ENCODE measurements at regions not wholly inside any gene's neighbourhood (a gene's known extent, or its start where the extent isn't known, plus 50 kb on each side); places are given as distances from the start of the nearest gene placed in this dataset.
"Not testable (repeated sequence)": the region's sequence is repeated elsewhere in the genome, so short reads cannot be mapped to it uniquely, and the experiment has no call there.

DNA sequence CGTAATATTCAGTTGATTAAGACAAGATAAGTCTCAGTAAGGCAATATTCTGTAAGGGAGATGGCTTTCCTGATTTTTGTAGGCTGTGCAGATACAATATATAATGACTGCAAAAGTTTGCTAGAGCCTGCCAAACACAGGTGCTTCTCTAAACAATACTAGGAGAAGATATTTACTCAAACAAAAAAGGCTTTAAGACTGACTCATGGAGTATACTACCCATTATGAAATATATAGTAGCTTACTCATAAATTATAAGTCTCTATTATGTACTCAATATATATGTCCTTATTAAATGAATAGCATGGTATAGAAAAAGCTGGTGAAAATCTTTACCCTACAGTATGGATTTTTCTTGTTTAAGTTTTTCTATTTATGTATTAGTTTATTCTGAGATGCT lies 93.2 kb upstream of the IL15 start:
- no peak for DNase-seq

DNA sequence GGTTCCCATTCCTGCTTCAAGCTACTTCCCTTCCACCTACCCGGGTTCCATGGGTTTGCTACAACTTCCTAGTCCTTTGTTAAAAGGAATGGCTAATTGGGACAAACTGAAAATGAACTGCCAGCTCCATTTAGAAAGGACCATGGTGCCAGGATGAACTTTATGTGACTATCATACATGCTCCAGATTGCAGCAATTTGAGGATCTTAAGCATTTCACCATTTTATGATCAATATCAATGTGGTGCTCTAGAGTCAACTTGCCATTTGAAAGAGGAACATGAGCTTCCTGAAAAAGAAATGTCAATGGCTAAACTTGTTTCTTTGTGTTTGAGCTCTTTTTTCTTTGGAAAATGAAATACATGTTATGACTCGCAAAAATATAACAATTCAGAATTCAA lies 92.7 kb upstream of the IL15 start:
- no peak for DNase-seq

DNA sequence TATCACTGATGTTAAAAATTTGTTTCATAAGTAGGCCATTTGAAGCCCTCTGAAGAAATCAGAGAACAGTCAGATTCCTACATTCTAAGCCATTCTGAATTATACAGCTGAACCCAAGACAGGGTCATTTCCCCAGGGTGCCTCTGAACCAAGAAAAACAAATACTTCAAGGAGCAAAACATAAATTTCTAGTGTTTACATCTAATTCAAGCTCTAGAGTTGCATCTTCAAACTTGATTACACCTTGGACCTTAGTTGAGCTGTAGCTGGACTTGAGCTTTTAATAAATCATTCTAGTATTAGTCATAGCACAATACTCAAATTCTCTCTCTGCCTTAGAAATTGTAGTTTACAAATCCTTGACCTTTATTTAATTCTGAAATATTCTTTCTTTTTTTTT lies 87.6 kb upstream of the IL15 start:
- DNase-seq: no peak

DNA sequence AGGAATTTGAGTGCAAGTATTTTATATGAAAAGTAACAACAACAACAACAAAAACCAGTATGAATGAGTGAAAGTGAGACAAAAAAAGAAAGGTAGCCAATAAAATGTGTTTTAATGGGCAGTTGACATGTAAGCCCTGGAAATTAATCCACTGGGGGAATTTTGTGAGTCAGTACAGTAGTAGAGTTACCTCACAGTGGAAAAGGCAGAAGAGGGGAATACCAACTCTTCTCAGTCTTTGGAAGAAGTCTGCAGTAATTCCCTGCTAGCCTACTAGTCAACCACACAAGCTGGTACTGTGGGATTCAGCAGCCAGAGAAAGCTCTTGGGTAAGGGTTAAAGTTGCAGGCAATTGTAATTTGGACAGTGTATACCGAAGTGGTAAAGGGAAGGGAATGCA lies 76.3 kb upstream of the IL15 start:
- DNase-seq: no peak

DNA sequence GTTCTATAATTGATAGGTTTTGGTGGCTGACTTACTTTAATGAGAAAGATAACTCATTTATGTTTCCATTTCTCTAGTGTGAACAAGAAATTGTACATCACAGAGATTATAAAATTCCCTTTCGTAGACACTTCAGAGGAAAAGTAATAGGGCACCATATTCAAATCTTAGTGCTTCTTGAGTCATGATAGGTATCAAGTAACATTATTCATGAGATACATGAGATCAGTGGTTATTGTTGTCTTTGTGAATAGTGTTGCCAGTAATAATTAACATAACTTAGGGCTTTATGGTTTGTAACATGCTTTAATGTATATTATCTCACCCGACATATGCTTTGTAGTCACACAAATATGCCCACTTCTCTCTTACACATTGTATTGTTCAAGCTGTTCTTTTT lies 73.7 kb upstream of the IL15 start:
- DNase-seq: no peak

DNA sequence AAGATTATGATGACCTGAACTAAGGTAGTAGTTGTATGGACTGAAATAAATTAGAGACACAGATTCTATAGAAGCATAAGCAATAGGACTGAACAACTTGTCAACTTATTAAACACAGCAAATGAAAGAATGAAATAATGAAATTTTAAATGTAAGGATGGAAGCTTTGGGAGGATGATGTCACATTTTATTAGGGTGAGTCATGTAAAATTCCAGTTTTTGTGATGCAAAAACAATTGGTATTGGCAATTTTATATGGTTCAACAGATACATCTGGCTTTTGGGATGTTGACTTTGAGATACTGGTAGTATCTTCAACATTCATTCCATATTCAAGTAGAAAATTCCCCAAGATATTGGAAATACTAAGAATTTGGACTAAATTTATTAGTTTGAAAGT lies 72.7 kb upstream of the IL15 start:
- no peak for DNase-seq

DNA sequence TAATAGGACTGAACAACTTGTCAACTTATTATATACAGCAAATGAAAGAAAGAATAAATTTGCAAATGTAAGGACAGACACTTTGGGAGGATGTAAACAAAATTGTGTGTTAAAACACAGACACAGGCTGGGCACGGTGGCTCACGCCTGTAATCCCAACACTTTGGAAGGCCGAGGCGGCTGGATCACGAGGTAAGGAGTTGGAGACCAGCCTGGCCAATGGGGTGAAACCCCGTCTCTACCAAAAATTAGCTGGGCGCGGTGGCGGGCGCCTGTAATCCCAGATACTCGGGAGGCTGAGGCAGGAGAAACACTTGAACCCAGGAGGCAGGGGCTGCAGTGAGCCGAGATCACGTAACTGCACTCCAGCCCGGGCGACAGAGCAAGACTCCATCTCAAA lies 71.4 kb upstream of the IL15 start:
- DNase-seq: not testable (repeated sequence)

DNA sequence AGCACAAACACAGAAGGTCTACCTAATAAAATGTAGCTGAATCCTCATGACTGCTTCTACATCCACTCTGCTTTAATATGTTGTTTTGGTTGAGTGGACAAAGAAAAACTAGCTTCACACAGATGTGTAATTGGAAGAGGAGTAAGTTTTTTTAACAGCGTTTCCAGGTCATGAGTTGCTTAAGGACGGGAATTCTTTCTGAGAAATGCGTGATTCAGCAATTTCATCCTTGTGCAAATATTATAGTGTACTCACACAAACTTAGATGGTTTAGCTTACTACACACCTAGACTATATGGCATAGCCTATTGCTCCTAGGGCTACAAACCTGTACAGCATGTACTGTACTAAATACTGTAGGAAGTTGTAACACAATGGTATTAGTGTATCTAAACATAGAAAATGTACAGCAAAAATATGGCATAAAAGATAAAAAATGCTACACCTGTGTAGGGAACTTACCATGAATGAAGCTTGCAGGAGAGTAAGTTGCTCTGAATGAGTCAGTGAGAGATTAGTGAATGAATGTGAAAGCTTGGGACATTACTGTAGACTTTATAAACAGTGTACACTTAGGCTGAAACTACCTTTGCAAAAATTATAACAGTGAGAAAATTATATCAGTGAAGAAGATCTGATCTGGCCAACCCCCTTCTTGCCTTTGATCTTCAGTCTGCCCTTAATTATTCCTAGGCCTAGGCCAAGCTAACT lies 70.8 kb upstream of the IL15 start:
- no peak for DNase-seq

DNA sequence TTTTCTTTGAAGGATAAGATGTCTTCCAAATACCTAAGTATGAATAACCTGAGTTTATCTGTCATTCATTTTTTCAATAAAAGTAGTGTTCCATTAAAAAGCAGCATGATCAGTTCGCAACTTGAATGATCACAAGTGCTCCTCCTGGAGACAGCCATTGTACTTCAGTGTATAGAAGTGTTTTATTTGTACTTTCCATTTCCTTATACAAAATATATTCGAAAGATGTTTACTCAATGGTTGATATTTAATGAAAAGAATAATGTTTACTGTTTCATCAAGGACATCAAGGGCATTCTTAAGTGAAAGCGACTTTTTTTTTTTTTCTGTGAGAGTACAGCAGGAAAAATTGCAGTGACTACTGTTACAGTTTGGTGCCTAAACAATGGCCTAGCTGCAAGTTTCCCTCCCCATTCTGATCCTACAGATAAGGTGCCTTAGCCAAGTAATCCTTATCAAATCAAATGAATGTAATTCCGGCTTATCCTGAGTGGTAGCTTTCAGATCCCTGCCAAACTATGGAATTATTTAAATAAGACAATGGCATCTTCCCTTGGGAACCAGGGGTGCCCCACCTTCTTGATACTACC lies 69.0 kb upstream of the IL15 start:
- DNase-seq: no peak

DNA sequence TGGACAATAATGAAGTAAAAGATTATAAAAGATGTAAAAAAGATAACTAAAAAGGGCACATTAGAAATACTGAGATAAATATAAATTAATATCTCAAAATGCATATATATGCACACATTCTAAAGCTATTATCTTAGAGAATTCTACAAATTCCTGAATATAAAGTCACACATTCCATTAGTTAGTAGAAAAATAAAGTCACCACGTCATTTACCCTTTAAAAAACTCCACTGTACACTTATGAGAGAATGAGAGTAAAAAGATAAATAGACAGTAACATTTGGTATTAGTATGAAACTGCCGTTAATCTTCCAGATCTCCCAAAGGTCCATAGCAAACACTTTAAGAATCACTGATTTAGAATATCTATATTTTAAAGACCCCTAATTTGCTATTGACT lies 67.2 kb upstream of the IL15 start:
- DNase-seq: peak; percentile 61

DNA sequence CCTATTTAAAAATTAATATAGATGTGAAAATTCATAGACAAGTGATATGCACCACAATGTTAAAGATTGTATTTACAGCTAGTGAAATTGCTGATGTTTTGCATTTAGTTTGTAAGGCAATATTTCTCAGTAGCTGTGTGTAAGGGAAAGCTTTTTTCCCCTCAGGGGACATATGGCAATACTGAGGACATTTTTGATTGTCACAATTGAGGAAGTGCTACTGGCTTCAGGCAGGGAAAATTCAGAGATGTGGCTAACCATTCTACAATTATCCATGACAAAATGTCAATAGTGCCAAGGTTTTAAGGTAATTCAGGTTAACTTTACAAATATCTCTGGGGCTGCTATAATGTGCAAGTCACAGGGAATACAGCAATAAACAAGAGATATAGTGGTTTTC lies 66.1 kb upstream of the IL15 start:
- no peak for DNase-seq

DNA sequence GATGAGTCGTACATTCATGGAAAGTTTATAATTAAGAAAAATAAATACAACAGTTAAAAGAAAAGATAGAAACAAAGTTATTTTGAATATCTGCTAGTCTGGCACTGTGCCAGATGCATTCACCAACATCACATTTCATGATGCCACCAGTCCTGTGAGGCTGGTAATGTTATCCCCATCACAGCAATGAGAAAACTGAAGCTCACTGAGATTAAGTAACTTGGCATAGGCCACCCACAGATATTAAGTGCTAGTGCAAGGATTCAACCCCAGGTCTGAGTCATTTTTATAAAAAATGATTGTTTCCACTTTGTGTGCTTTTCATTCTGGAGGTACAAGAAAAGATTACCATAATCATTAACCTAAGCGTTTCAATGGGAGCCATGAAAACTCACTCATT lies 65.0 kb upstream of the IL15 start:
- peak; percentile 54 for DNase-seq

DNA sequence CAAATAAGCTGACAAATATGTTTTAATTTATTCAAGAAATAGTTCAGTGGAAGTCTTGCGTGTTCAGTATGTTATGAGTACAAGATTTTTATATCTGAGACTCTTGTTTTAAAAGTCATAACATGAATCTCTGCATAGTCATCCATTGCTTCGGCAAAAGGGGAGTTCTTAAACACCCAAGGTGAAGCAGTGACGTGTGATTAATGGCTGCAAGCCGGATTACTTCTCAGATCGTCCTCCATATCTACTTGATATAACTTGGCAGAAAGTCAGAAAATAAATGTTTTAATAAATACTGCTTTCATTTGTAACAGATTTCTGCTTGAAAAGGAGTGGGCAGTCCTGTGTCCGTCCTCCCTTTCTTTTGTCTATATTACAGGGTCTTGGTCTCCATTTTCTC lies 64.6 kb upstream of the IL15 start:
- no peak for DNase-seq

DNA sequence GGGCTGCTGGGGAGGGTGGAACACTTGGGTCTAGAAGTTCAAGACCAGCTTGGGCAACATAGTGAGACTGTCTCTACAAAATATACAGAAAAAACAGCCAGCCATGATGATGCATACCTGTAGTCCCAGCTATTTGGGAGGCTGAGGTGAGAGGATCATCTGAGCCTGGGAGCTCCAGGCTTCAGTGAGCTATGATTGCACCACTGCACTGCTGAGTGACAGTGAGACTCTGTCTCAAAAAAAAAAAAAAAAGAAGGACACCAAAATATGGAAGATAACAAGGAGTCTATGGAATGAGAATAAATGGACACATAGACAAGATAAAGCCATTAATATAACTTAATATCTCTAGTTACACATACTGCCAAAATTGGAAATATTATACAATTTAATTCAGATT lies 62.7 kb upstream of the IL15 start:
- DNase-seq: no peak

DNA sequence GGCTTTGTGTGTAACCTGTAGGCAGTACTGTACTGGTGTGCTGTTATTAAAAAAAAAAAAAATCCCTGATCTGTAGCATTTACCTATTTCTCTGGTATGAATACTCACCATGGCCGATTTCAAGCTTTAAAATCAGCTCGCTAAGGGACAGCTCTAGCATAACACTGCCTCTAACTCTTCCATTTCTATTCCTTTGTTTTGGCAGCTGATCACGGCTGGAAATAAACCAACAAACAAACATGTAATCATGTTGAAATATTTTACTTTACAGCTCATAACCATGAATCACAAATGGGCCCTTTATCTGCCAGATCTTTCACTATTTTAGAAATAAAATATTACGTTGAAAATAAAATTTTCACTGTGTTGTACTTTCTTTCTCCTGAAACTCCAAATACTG lies 60.5 kb upstream of the IL15 start:
- DNase-seq: no peak

DNA sequence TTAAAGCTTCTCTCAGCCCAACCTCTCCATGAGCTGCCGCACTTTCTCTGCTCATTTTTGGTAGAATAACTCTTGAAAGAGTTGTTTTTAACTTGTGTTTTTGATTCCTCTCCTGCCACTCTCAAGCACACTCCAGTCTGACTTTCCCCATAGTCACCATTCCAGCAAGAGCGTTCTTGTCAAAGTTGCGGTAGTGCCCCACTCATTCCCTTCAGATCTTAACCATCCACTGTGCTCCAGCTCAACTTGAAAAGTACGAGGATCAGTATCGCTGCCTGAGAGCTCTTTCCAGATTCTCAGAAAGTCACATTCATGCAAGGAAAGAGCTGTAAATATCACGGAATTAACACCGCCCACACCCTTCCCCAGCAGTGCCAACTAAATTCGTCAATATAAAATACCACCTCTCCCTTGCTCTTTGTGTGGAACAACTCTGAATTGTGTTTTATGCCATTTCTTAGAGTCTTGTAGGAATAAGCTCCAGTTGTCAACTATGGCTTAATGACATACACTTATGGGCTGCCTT lies 59.7 kb upstream of the IL15 start:
- DNase-seq: no peak

DNA sequence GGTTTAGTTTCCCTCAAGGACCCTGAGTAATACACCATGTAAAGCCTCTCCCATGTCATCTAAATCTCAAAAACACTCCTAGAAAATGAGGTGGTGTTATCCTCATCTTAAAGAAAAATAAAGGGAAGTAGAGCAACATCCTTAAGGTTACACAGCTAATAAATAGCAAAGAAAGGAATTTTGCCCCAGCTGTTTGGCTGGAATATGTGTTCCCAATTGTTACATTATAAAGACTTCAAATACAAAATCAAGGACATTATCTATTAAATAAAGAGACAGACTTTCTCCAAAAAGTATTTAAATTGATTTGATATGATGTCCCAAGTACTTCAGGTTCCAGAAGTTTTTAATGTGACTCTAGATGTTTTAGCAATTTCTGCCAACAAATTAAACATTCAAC lies 57.9 kb upstream of the IL15 start:
- DNase-seq: no peak

DNA sequence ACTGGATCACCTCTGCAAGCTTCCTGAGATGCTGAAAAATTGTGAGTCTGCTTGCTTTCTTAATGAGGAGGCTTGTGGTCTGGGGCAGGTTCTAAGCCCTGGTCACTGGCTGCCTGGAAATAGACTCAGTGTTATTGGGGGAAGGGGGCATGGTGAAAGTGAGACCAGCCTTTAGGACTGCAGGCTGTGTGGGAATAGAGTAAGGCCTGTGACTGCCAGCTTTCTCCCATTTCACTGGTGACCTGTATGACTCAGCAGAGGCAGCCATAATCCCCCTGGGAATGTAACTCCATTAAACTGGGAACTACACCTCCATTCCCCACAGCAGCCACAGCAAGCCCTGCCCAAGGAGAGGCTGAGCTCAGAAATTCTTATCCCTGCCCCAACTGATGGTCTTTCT lies 55.9 kb upstream of the IL15 start:
- peak; percentile 16 for DNase-seq
